A549 (cell line): ENCODE measurements at regions not wholly inside any gene's neighbourhood (a gene's known extent, or its start where the extent isn't known, plus 50 kb on each side); places are given as distances from the start of the nearest gene placed in this dataset.
"Not testable (repeated sequence)": the region's sequence is repeated elsewhere in the genome, so short reads cannot be mapped to it uniquely, and the experiment has no call there.

Experiments used
- BHLHE40 ChIP-seq: IDR thresholded peaks from 2 replicates; pipeline ENCODE4 v1.6.1; 2012; ENCODE audit warnings: low read depth, low read length, inconsistent platforms
- EP300 ChIP-seq, 2 experiments: fragments of >200 bp; sonication (Bioruptor Twin); formaldehyde crosslinking; IDR thresholded peaks; 2 replicates in 1 of 2; 3 replicates in 1 of 2; pipeline ENCODE4 v1.6.1; 2016 to 2017
- KDM5A ChIP-seq: fragments of 200-600 bp; sonication (generic); IDR thresholded peaks from 2 replicates; pipeline ENCODE4 v1.6.1; 2016; ENCODE audit warnings: antibody characterized with exemption, mild to moderate bottlenecking
- NR3C1 ChIP-seq: fragments of >200 bp; sonication (Bioruptor Twin); formaldehyde crosslinking; IDR thresholded peaks from 3 replicates; pipeline ENCODE4 v1.6.1; 2017
- POLR2A ChIP-seq: IDR thresholded peaks from 2 replicates; pipeline ENCODE4 v1.6.1; 2012; ENCODE audit warnings: mild to moderate bottlenecking, low read length
- RFX5 ChIP-seq: fragments of 450-650 bp; IDR thresholded peaks from 2 replicates; pipeline ENCODE4 v1.7.1; 2014; ENCODE audit warnings: antibody characterized with exemption, mild to moderate bottlenecking, moderate library complexity
- ZSCAN20 ChIP-seq: fragments of 250-450 bp; sonication (Bioruptor Pico); IDR thresholded peaks from 2 replicates; pipeline ENCODE4 v1.8.0; 2022; ENCODE audit warnings: mild to moderate bottlenecking, moderate library complexity
- TF ChIP-seq, protein P1 (sequence below): fragments of 150-350 bp; IDR thresholded peaks from 2 replicates; pipeline ENCODE4 v1.6.1; 2014; ENCODE audit warnings: low read depth, mild to moderate bottlenecking, low read length
- TF ChIP-seq, protein P2 (sequence below): fragments of >200 bp; sonication (Bioruptor Twin); formaldehyde crosslinking; IDR thresholded peaks from 3 replicates; pipeline ENCODE4 v1.5.1; 2016
- TF ChIP-seq, protein P3 (sequence below): fragments of 450-650 bp; IDR thresholded peaks from 2 replicates; pipeline ENCODE4 v1.6.1; 2014; ENCODE audit warnings: antibody characterized with exemption

DNA sequence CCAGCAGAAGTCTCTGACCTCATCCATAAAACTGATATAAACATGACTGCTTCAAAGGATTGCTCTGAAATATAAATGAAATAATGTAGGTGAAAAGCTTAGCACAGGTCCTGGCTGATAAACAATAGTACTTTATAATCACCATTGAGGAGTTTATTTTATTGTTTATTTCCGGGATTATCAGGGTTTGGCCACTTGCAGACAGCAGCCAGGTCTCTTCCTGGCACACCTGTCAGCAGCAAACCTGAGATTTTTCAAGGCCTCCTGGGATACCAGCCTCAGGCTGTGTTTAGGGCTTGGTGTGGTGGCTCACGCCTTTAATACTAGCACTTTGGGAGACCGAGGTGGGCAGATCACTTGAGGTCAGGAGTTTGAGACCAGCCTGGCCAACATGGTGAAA, 181.6 kb upstream of the IRF2BP2 start:
- TF ChIP-seq EP300 (IDR thresholded peaks at IDR 0.05); BHLHE40; POLR2A; KDM5A; RFX5; NR3C1; ZSCAN20: not testable (repeated sequence)
- TF ChIP-seq, protein P1, sequence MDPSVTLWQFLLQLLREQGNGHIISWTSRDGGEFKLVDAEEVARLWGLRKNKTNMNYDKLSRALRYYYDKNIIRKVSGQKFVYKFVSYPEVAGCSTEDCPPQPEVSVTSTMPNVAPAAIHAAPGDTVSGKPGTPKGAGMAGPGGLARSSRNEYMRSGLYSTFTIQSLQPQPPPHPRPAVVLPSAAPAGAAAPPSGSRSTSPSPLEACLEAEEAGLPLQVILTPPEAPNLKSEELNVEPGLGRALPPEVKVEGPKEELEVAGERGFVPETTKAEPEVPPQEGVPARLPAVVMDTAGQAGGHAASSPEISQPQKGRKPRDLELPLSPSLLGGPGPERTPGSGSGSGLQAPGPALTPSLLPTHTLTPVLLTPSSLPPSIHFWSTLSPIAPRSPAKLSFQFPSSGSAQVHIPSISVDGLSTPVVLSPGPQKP = not testable (repeated sequence)
- TF ChIP-seq, protein P2, sequence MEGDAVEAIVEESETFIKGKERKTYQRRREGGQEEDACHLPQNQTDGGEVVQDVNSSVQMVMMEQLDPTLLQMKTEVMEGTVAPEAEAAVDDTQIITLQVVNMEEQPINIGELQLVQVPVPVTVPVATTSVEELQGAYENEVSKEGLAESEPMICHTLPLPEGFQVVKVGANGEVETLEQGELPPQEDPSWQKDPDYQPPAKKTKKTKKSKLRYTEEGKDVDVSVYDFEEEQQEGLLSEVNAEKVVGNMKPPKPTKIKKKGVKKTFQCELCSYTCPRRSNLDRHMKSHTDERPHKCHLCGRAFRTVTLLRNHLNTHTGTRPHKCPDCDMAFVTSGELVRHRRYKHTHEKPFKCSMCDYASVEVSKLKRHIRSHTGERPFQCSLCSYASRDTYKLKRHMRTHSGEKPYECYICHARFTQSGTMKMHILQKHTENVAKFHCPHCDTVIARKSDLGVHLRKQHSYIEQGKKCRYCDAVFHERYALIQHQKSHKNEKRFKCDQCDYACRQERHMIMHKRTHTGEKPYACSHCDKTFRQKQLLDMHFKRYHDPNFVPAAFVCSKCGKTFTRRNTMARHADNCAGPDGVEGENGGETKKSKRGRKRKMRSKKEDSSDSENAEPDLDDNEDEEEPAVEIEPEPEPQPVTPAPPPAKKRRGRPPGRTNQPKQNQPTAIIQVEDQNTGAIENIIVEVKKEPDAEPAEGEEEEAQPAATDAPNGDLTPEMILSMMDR = not testable (repeated sequence)
- TF ChIP-seq, protein P3, sequence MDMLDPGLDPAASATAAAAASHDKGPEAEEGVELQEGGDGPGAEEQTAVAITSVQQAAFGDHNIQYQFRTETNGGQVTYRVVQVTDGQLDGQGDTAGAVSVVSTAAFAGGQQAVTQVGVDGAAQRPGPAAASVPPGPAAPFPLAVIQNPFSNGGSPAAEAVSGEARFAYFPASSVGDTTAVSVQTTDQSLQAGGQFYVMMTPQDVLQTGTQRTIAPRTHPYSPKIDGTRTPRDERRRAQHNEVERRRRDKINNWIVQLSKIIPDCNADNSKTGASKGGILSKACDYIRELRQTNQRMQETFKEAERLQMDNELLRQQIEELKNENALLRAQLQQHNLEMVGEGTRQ = not testable (repeated sequence)
